ENCODE measurements at regions not wholly inside any gene's neighbourhood (a gene's known extent, or its start where the extent isn't known, plus 50 kb on each side); places are given as distances from the start of the nearest gene placed in this dataset.
A peak's percentile ranks its signal among the peaks of the same experiment; 100 is the strongest.

DNA sequence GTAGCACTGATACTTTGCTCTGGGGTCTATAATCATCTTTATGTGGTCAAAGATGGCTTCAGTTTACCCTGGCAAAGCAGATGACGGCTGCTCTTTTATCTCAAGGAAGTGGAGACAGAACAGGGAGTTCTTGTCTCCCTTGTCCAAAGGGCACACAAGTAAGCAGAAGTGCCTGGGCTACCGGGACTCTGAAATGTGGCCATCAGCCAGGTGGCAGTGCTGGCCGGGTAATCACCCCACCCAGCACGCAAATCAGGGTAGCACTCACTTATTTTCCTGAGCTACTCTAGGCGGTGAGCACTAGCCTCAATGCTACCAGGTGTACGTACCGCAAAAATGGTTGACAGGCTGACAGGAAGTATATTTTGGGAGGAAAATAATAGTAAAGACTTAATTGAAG lies 119.7 kb upstream of the ETAA1 start:
- no peaks in the 10 kb centered on the region for H3K79me1 ChIP-seq (ENCODE audit: low read depth in 1 of 2, low read length in 2 of 2)
- H2BK5ac ChIP-seq (ENCODE audit: low read depth, low read length, poor library complexity, severe bottlenecking), result no peak overlapping the region
- no peak overlapping the region for H3K9ac ChIP-seq (ENCODE audit: low read depth, low read length)
- H3K4me2 ChIP-seq (ENCODE audit: low read depth, low read length), result no peak overlapping the region
- intact Hi-C loops (cut with micrococcal nuclease) (no loop called here), in situ Hi-C loops (cut with MboI; ENCODE audit: low sequenced_read_pairs) (no loop called here), dilution Hi-C loops (cut with HindIII; ENCODE audit: low sequenced_read_pairs, unreplicated experiment) (no loop called here)
- TF ChIP-seq POLR2A (IDR thresholded peaks at IDR 0.05; ENCODE audit: low read depth, low read length) (no peak), CHD1 (IDR thresholded peaks at IDR 0.05; ENCODE audit: low read depth, low read length) (no peak), BHLHE40 (IDR thresholded peaks at IDR 0.05; ENCODE audit: low read depth, low read length) (no peak), NFE2L2 (IDR thresholded peaks at IDR 0.05; ENCODE audit: low read depth, low read length) (no peak), FOS (IDR thresholded peaks at IDR 0.05; ENCODE audit: low read depth, low read length) (no peak), RCOR1 (IDR thresholded peaks at IDR 0.05; ENCODE audit: insufficient replicate concordance, low read length) (no peak), RAD21 (IDR thresholded peaks at IDR 0.05; ENCODE audit: low read length) (no peak), CEBPB (IDR thresholded peaks at IDR 0.05; ENCODE audit: low read depth, low read length) (no peak), MAFK (IDR thresholded peaks at IDR 0.05; ENCODE audit: low read depth, low read length) (no peak)
- TF ChIP-seq, protein P1, sequence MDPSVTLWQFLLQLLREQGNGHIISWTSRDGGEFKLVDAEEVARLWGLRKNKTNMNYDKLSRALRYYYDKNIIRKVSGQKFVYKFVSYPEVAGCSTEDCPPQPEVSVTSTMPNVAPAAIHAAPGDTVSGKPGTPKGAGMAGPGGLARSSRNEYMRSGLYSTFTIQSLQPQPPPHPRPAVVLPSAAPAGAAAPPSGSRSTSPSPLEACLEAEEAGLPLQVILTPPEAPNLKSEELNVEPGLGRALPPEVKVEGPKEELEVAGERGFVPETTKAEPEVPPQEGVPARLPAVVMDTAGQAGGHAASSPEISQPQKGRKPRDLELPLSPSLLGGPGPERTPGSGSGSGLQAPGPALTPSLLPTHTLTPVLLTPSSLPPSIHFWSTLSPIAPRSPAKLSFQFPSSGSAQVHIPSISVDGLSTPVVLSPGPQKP (IDR thresholded peaks at IDR 0.05; ENCODE audit: borderline replicate concordance, low read depth, low read length), result no peak
- TF ChIP-seq, protein P2, sequence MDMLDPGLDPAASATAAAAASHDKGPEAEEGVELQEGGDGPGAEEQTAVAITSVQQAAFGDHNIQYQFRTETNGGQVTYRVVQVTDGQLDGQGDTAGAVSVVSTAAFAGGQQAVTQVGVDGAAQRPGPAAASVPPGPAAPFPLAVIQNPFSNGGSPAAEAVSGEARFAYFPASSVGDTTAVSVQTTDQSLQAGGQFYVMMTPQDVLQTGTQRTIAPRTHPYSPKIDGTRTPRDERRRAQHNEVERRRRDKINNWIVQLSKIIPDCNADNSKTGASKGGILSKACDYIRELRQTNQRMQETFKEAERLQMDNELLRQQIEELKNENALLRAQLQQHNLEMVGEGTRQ (IDR thresholded peaks at IDR 0.05; ENCODE audit: low read depth, low read length), result no peak
- WGBS, 2 experiments (ENCODE audit: extremely low coverage in 2 of 2, insufficient read length in 1 of 2), result no CpG with 5 or more reads among the region's 7 CpGs
- ChIA-PET CTCF (no interaction called here), POLR2A (ENCODE audit: unreplicated experiment) (no interaction called here)
- no peak overlapping the region for H2BK120ac ChIP-seq (ENCODE audit: low read depth, low read length)
- 0 out of 2 replicates have a peak, but pooled peaks cover 3% of the 10 kb centered on the region for H3K9me1 ChIP-seq (ENCODE audit: insufficient read depth, low read length)
- no peak overlapping the region for H2AK5ac ChIP-seq (ENCODE audit: low read depth, low read length)
- H3K27ac ChIP-seq (ENCODE audit: insufficient read depth, low read length), result no peak overlapping the region
- H3K4ac ChIP-seq (ENCODE audit: low read depth, low read length), result no peak overlapping the region
- no peaks in the 10 kb centered on the region for H3K9me3 ChIP-seq (ENCODE audit: control insufficient read depth, insufficient read depth, low read length)
- no peak overlapping the region for H3K18ac ChIP-seq (ENCODE audit: low read depth, low read length)
- no peak overlapping the region for H4K5ac ChIP-seq (ENCODE audit: low read depth, low read length)
- no peak overlapping the region for H2AFZ ChIP-seq (replicated peaks; ENCODE audit: low read length, poor library complexity)
- no peaks in the 10 kb centered on the region for H4K20me1 ChIP-seq (ENCODE audit: insufficient read depth, low read length)
- no peaks in the 10 kb centered on the region for H3K36me3 ChIP-seq (ENCODE audit: control insufficient read depth, insufficient read depth, low read length)
- DNase-seq (no peak), ATAC-seq (ENCODE audit: low read depth) (no peak)
- H3K14ac ChIP-seq (replicated peaks; ENCODE audit: low read depth, low read length), result no peak overlapping the region
- no peak overlapping the region for H3K56ac ChIP-seq (ENCODE audit: extremely low read depth, insufficient read depth, low read length)
- no peak overlapping the region for H4K91ac ChIP-seq (ENCODE audit: insufficient read depth, low read depth, low read length)
- H3K4me3 ChIP-seq (ENCODE audit: insufficient read depth, low read depth, low read length), result no peak overlapping the region
- H2AK9ac ChIP-seq (replicated peaks; ENCODE audit: low read depth, low read length, poor library complexity), result no peak overlapping the region
- 0 out of 3 replicates have a peak overlapping the region, but pooled peaks have one; percentile 3 for H2BK15ac ChIP-seq (ENCODE audit: low read depth, low read length)
- H3K4me1 ChIP-seq (ENCODE audit: control insufficient read depth, insufficient read depth, low read length), result peaks cover 4% of the 10 kb centered on the region
- no TSS peak for BruUV-seq (replicated peaks)
- no peak overlapping the region for H4K8ac ChIP-seq (ENCODE audit: low read depth in 2 of 2, low read length in 2 of 2)
- no peak overlapping the region for H2BK20ac ChIP-seq (ENCODE audit: low read depth, low read length)
- no peak overlapping the region for H3K23ac ChIP-seq (ENCODE audit: low read depth, low read length)
- no peaks in the 10 kb centered on the region for H3K27me3 ChIP-seq (ENCODE audit: control insufficient read depth, insufficient read depth, low read length)

All from IMR-90 (cell line).